Ishikawa (cell line): ENCODE measurements at regions not wholly inside any gene's neighbourhood (a gene's known extent, or its start where the extent isn't known, plus 50 kb on each side); places are given as distances from the start of the nearest gene placed in this dataset.

Experiments used
- CEBPB ChIP-seq: IDR thresholded peaks from 2 replicates; pipeline ENCODE4 v1.6.1; 2012
- CREB1 ChIP-seq: IDR thresholded peaks from 2 replicates; pipeline ENCODE4 v1.6.1; 2012; ENCODE audit warnings: low read depth
- EGR1 ChIP-seq: IDR thresholded peaks from 2 replicates; pipeline ENCODE4 v1.6.1; 2012
- EP300 ChIP-seq: IDR thresholded peaks from 2 replicates; pipeline ENCODE4 v1.6.1; 2012; ENCODE audit warnings: borderline replicate concordance
- FOXM1 ChIP-seq: IDR thresholded peaks from 2 replicates; pipeline ENCODE4 v1.6.1; 2012; ENCODE audit warnings: low read depth, borderline replicate concordance
- MAX ChIP-seq: IDR thresholded peaks from 2 replicates; pipeline ENCODE4 v1.6.1; 2012
- NFIC ChIP-seq: IDR thresholded peaks from 2 replicates; pipeline ENCODE4 v1.6.1; 2012
- RAD21 ChIP-seq: IDR thresholded peaks from 2 replicates; pipeline ENCODE4 v1.6.1; 2012; ENCODE audit warnings: low read depth
- REST ChIP-seq: IDR thresholded peaks from 2 replicates; pipeline ENCODE4 v1.6.1; 2012; ENCODE audit warnings: low read depth, mild to moderate bottlenecking
- TAF1 ChIP-seq: IDR thresholded peaks from 2 replicates; pipeline ENCODE4 v1.6.1; 2012; ENCODE audit warnings: low read depth, mild to moderate bottlenecking
- TCF12 ChIP-seq: IDR thresholded peaks from 2 replicates; pipeline ENCODE4 v1.6.1; 2012; ENCODE audit warnings: low read depth
- TEAD4 ChIP-seq: IDR thresholded peaks from 2 replicates; pipeline ENCODE4 v1.6.1; 2012
- USF1 ChIP-seq: IDR thresholded peaks from 2 replicates; pipeline ENCODE4 v1.6.1; 2012
- YY1 ChIP-seq: IDR thresholded peaks from 2 replicates; pipeline ENCODE4 v1.6.1; 2012; ENCODE audit warnings: low read depth
- ZBTB7A ChIP-seq: IDR thresholded peaks from 2 replicates; pipeline ENCODE4 v1.6.1; 2012; ENCODE audit warnings: low read depth

- TF ChIP-seq MAX (no peak), TEAD4 (no peak), REST (no peak), USF1 (no peak), EGR1 (no peak), RAD21 (no peak), CEBPB (no peak), TAF1 (no peak), TCF12 (no peak), CREB1 (no peak), ZBTB7A (no peak), NFIC (no peak), YY1 (no peak), FOXM1 (no peak), EP300 (no peak)
Measured at GRCh38 chr6:43891072-43891870, 121.3 kb downstream of the VEGFA start.

GRCh38 chr6:43890197-43891062 is 120.4 kb downstream of the VEGFA start:
- TF ChIP-seq RAD21, result no peak
- TF ChIP-seq TCF12, result no peak
- TF ChIP-seq MAX, result no peak
- TF ChIP-seq EGR1, result no peak
- no peak for TF ChIP-seq YY1
- no peak for TF ChIP-seq CREB1
- no peak for TF ChIP-seq CEBPB
- TF ChIP-seq REST, result no peak
- TF ChIP-seq ZBTB7A, result no peak
- TF ChIP-seq USF1, result no peak
- no peak for TF ChIP-seq TEAD4
- no peak for TF ChIP-seq FOXM1
- no peak for TF ChIP-seq EP300
- no peak for TF ChIP-seq NFIC
- no peak for TF ChIP-seq TAF1

GRCh38 chr6:43887906-43888683 is 118.1 kb downstream of the VEGFA start:
- TF ChIP-seq CREB1 (no peak), TEAD4 (no peak), TAF1 (no peak), FOXM1 (no peak), EP300 (no peak), MAX (no peak), TCF12 (no peak), YY1 (no peak), EGR1 (no peak), NFIC (no peak), RAD21 (no peak)

- TF ChIP-seq NFIC, result peak; percentile 5; the same call in 1 of the 2 replicates
- 0 out of 2 replicates have a peak, but pooled peaks have one; percentile 16 for TF ChIP-seq YY1
- TF ChIP-seq EP300, result no peak
Measured at GRCh38 chr6:43887340-43887858, 117.4 kb downstream of the VEGFA start.
